ENCODE measurements at regions not wholly inside any gene's neighbourhood (a gene's known extent, or its start where the extent isn't known, plus 50 kb on each side); places are given as distances from the start of the nearest gene placed in this dataset.

GRCh38 chr12:23230899-23231298 is 605.9 kb downstream of the ETNK1 start:
- TF ChIP-seq, protein P1, sequence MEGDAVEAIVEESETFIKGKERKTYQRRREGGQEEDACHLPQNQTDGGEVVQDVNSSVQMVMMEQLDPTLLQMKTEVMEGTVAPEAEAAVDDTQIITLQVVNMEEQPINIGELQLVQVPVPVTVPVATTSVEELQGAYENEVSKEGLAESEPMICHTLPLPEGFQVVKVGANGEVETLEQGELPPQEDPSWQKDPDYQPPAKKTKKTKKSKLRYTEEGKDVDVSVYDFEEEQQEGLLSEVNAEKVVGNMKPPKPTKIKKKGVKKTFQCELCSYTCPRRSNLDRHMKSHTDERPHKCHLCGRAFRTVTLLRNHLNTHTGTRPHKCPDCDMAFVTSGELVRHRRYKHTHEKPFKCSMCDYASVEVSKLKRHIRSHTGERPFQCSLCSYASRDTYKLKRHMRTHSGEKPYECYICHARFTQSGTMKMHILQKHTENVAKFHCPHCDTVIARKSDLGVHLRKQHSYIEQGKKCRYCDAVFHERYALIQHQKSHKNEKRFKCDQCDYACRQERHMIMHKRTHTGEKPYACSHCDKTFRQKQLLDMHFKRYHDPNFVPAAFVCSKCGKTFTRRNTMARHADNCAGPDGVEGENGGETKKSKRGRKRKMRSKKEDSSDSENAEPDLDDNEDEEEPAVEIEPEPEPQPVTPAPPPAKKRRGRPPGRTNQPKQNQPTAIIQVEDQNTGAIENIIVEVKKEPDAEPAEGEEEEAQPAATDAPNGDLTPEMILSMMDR (IDR thresholded peaks at IDR 0.05): no peak
- TF ChIP-seq POLR2A (IDR thresholded peaks at IDR 0.05): no peak
